ENCODE measurements at regions not wholly inside any gene's neighbourhood (a gene's known extent, or its start where the extent isn't known, plus 50 kb on each side); places are given as distances from the start of the nearest gene placed in this dataset.
A peak's percentile ranks its signal among the peaks of the same experiment; 100 is the strongest.

DNA sequence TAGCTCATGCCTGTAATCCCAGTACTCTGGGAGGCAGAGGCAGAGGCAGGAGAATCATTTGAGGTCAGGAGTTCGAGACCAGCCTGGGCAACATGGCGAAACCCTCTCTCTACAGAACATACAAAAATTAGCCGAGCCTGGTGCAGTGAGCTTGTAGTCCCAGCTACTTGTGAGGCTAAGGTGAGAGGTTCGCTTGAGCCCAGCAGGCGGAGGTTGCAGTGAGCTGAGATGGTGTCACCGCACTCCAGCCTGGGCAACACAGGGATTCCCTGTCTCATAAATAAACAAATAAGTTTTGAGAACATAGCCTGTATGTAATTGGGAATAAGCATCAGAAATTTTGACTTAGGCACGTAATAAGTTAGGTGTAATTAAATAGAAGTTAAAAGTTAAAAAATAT, 971.7 kb upstream of the COX7C start:
- no peaks in the 10 kb centered on the region for H3K9me1 ChIP-seq (ENCODE audit: control insufficient read depth, insufficient read depth, low read length)
- intact Hi-C loops (cut with micrococcal nuclease): no loop called here
- H3K4me2 ChIP-seq (ENCODE audit: insufficient read depth, low read length): peak overlapping the region; percentile 72
- peak overlapping the region; percentile 85 to 87 for H3K9ac ChIP-seq (ENCODE audit: insufficient read depth in 1 of 2, low read depth in 2 of 2, low read length in 2 of 2)
- CTCF ChIA-PET (ENCODE audit: low intra/inter-chr PET ratio): no interaction called here
- in situ Hi-C loops (cut with MboI): no loop called here
- peak overlapping the region; percentile 42; the same call in 2 of the 3 replicates for H3K27ac ChIP-seq (ENCODE audit: extremely low read depth, low read depth, low read length)
- no peaks in the 10 kb centered on the region for H4K20me1 ChIP-seq (replicated peaks; ENCODE audit: control insufficient read depth, insufficient read depth, low read length)
- DNase-seq (ENCODE audit: extremely low read depth in 1 of 4, low spot score in 3 of 4) (peak in 1 of 4 experiments; percentile 35), FAIRE-seq (no peak), ATAC-seq (peak; percentile 73)
- no peaks in the 10 kb centered on the region for H3K9me3 ChIP-seq (replicated peaks; ENCODE audit: control insufficient read depth, insufficient read depth, low read depth, low read length)
- no peak overlapping the region for H2AFZ ChIP-seq (ENCODE audit: low read depth, low read length)
- peaks cover 33% of the 10 kb centered on the region for H3K79me2 ChIP-seq (ENCODE audit: control insufficient read depth, insufficient read depth, low read length)
- POLR2A ChIA-PET: no interaction called here
- no peaks in the 10 kb centered on the region for H3K36me3 ChIP-seq (ENCODE audit: control insufficient read depth, insufficient read depth, low read length)
- no peak for TF ChIP-seq TAF7 (tag; IDR thresholded peaks at IDR 0.05)
- BruUV-seq (replicated peaks): no TSS peak
- peaks cover 2 to 3% of the 10 kb centered on the region in 2 experiments; a peak in 2 of 5 replicates for H3K4me1 ChIP-seq (replicated peaks in 1 of 2; ENCODE audit: control insufficient read depth in 2 of 2, insufficient read depth in 2 of 2, low read length in 2 of 2)
- H3K27me3 ChIP-seq (ENCODE audit: control insufficient read depth in 2 of 2, insufficient read depth in 2 of 2, low read length in 2 of 2): no peaks in the 10 kb centered on the region
- 3% methylated on average over 6 of the region's 7 CpGs for WGBS (ENCODE audit: insufficient coverage, low coverage, missing lambda C conversion rate)
- H3K4me3 ChIP-seq: peak overlapping the region; percentile 41

DNA sequence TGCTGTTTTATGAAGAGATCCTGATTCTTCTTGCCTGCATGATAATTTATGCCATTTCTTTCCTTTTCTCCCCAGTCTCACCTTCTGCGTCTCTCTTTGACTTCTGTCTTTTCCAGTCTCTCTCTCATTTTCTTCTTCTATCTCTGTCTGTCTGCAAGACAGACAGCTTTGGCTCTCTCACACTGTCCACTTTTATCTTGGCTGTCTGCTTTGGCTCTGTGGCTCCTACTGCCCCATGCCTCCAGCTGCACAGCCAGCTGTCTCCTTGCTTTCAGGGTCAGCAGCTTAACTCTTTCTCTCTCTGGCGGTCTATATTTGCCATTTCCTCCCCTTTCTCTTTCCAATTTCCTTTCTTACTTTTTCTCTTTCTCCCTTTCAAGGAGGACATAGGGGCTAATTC, 971.1 kb upstream of the COX7C start:
- Histone ChIP-seq H3K4me2 (ENCODE audit: insufficient read depth, low read length) (peak overlapping the region; percentile 97), H3K4me3 (peak overlapping the region; percentile 61), H3K79me2 (ENCODE audit: control insufficient read depth, insufficient read depth, low read length) (peaks cover 33% of the 10 kb centered on the region), H3K9ac (ENCODE audit: insufficient read depth in 1 of 2, low read depth in 2 of 2, low read length in 2 of 2) (peak overlapping the region; percentile 87 to 93; a peak in 3 of 4 replicates), H3K4me1 (replicated peaks in 1 of 2; ENCODE audit: control insufficient read depth in 2 of 2, insufficient read depth in 2 of 2, low read length in 2 of 2) (peaks cover 3 to 4% of the 10 kb centered on the region in 2 experiments; a peak in 2 of 5 replicates), H3K27ac (ENCODE audit: extremely low read depth, low read depth, low read length) (peak overlapping the region; percentile 89), H3K27me3 (ENCODE audit: control insufficient read depth in 2 of 2, insufficient read depth in 2 of 2, low read length in 2 of 2) (no peaks in the 10 kb centered on the region), H3K9me1 (ENCODE audit: control insufficient read depth, insufficient read depth, low read length) (no peaks in the 10 kb centered on the region), H3K9me3 (replicated peaks; ENCODE audit: control insufficient read depth, insufficient read depth, low read depth, low read length) (no peaks in the 10 kb centered on the region), H3K36me3 (ENCODE audit: control insufficient read depth, insufficient read depth, low read length) (no peaks in the 10 kb centered on the region), H2AFZ (ENCODE audit: low read depth, low read length) (no peak overlapping the region), H4K20me1 (replicated peaks; ENCODE audit: control insufficient read depth, insufficient read depth, low read length) (no peaks in the 10 kb centered on the region)
- BruUV-seq (replicated peaks): no TSS peak
- WGBS (ENCODE audit: insufficient coverage, low coverage, missing lambda C conversion rate): 0% methylated on average over 1 of the region's 2 CpGs
- CTCF ChIA-PET (ENCODE audit: low intra/inter-chr PET ratio): no interaction called here
- FAIRE-seq (peak; percentile 60), ATAC-seq (peak; percentile 77), DNase-seq (ENCODE audit: extremely low read depth in 1 of 4, low spot score in 3 of 4) (peak in 2 of 4 experiments; percentile 11 to 60)
- POLR2A ChIA-PET: no interaction called here
- in situ Hi-C loops (cut with MboI): no loop called here
- intact Hi-C loops (cut with micrococcal nuclease): no loop called here
- TF ChIP-seq SIN3A (IDR thresholded peaks at IDR 0.05; ENCODE audit: borderline replicate concordance in 2 of 2, control insufficient read depth in 1 of 2, low read depth in 2 of 2, low read length in 2 of 2) (peak in 1 of 2 experiments; percentile 23; a peak in 1 of 4 replicates), MTA2 (IDR thresholded peaks at IDR 0.05; ENCODE audit: low read depth) (0 out of 2 replicates have a peak, but pooled peaks have one; percentile 16), DMBX1 (CRISPR knock-in tag; IDR thresholded peaks at IDR 0.05; ENCODE audit: borderline replicate concordance) (no peak)
- TF ChIP-seq, protein P1, sequence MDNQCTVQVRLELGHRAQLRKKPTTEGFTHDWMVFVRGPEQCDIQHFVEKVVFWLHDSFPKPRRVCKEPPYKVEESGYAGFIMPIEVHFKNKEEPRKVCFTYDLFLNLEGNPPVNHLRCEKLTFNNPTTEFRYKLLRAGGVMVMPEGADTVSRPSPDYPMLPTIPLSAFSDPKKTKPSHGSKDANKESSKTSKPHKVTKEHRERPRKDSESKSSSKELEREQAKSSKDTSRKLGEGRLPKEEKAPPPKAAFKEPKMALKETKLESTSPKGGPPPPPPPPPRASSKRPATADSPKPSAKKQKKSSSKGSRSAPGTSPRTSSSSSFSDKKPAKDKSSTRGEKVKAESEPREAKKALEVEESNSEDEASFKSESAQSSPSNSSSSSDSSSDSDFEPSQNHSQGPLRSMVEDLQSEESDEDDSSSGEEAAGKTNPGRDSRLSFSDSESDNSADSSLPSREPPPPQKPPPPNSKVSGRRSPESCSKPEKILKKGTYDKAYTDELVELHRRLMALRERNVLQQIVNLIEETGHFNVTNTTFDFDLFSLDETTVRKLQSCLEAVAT (IDR thresholded peaks at IDR 0.05): peak; percentile 51 to 76; a peak in 3 of 4 replicates
- TF ChIP-seq, protein P2, sequence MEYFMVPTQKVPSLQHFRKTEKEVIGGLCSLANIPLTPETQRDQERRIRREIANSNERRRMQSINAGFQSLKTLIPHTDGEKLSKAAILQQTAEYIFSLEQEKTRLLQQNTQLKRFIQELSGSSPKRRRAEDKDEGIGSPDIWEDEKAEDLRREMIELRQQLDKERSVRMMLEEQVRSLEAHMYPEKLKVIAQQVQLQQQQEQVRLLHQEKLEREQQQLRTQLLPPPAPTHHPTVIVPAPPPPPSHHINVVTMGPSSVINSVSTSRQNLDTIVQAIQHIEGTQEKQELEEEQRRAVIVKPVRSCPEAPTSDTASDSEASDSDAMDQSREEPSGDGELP (CRISPR knock-in tag; IDR thresholded peaks at IDR 0.05; ENCODE audit: borderline replicate concordance): peak; percentile 46; the same call in 1 of the 2 replicates
- TF ChIP-seq, protein P3, sequence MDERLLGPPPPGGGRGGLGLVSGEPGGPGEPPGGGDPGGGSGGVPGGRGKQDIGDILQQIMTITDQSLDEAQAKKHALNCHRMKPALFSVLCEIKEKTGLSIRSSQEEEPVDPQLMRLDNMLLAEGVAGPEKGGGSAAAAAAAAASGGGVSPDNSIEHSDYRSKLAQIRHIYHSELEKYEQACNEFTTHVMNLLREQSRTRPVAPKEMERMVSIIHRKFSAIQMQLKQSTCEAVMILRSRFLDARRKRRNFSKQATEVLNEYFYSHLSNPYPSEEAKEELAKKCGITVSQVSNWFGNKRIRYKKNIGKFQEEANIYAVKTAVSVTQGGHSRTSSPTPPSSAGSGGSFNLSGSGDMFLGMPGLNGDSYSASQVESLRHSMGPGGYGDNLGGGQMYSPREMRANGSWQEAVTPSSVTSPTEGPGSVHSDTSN (CRISPR knock-in tag; IDR thresholded peaks at IDR 0.05; ENCODE audit: low read depth): no peak
- TF ChIP-seq, protein P3 (tag; conservative IDR thresholded peaks at IDR 0.05; ENCODE audit: low read depth): 0 out of 2 replicates have a peak, but pooled peaks have one; percentile 12
